Ishikawa (cell line): ENCODE measurements at regions not wholly inside any gene's neighbourhood (a gene's known extent, or its start where the extent isn't known, plus 50 kb on each side); places are given as distances from the start of the nearest gene placed in this dataset.

ENCODE experiments used
- CREB1 ChIP-seq: IDR thresholded peaks from 2 replicates; pipeline ENCODE4 v1.6.1; 2012; ENCODE audit warnings: low read depth
- EP300 ChIP-seq: IDR thresholded peaks from 2 replicates; pipeline ENCODE4 v1.6.1; 2012; ENCODE audit warnings: borderline replicate concordance
- MAX ChIP-seq: IDR thresholded peaks from 2 replicates; pipeline ENCODE4 v1.6.1; 2012
- RAD21 ChIP-seq: IDR thresholded peaks from 2 replicates; pipeline ENCODE4 v1.6.1; 2012; ENCODE audit warnings: low read depth
- TAF1 ChIP-seq: IDR thresholded peaks from 2 replicates; pipeline ENCODE4 v1.6.1; 2012; ENCODE audit warnings: low read depth, mild to moderate bottlenecking
- TCF12 ChIP-seq: IDR thresholded peaks from 2 replicates; pipeline ENCODE4 v1.6.1; 2012; ENCODE audit warnings: low read depth
- TEAD4 ChIP-seq: IDR thresholded peaks from 2 replicates; pipeline ENCODE4 v1.6.1; 2012
- YY1 ChIP-seq: IDR thresholded peaks from 2 replicates; pipeline ENCODE4 v1.6.1; 2012; ENCODE audit warnings: low read depth
- ZBTB7A ChIP-seq: IDR thresholded peaks from 2 replicates; pipeline ENCODE4 v1.6.1; 2012; ENCODE audit warnings: low read depth
- TF ChIP-seq, protein P1 (sequence below): IDR thresholded peaks from 2 replicates; pipeline ENCODE4 v1.6.1; 2012
- TF ChIP-seq, protein P2 (sequence below): IDR thresholded peaks from 2 replicates; pipeline ENCODE4 v1.6.1; 2012; ENCODE audit warnings: low read depth, mild to moderate bottlenecking

DNA sequence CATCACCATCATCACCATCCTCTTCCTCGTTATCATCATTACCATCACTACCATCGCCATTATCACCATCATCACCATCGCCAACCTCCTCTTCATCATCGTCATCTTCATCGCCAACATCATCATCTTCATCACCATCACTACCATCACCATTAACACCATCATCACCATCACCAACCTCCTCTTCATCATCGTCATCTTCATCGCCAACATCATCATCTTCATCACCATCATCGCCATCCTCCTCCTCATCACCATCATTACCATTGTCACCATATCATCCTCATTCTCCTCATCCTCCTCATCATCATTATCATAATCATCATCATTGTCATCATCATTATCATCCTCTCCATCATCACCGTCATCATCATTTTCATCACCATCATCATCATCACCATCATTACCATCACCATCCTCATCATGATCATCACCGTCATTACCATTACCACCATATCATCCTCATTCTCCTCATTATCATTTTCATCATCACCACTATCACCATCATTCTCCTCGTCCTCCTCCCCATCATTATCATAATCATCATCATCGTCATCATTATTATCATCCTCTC lies 1498.7 kb downstream of the TBC1D22A start:
- no peak for TF ChIP-seq MAX
- TF ChIP-seq CREB1, result no peak
- TF ChIP-seq TAF1, result no peak
- TF ChIP-seq EP300, result no peak
- no peak for TF ChIP-seq TEAD4
- TF ChIP-seq TCF12, result no peak
- TF ChIP-seq, protein P1, sequence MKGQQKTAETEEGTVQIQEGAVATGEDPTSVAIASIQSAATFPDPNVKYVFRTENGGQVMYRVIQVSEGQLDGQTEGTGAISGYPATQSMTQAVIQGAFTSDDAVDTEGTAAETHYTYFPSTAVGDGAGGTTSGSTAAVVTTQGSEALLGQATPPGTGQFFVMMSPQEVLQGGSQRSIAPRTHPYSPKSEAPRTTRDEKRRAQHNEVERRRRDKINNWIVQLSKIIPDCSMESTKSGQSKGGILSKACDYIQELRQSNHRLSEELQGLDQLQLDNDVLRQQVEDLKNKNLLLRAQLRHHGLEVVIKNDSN, result no peak
- no peak for TF ChIP-seq ZBTB7A
- TF ChIP-seq, protein P2, sequence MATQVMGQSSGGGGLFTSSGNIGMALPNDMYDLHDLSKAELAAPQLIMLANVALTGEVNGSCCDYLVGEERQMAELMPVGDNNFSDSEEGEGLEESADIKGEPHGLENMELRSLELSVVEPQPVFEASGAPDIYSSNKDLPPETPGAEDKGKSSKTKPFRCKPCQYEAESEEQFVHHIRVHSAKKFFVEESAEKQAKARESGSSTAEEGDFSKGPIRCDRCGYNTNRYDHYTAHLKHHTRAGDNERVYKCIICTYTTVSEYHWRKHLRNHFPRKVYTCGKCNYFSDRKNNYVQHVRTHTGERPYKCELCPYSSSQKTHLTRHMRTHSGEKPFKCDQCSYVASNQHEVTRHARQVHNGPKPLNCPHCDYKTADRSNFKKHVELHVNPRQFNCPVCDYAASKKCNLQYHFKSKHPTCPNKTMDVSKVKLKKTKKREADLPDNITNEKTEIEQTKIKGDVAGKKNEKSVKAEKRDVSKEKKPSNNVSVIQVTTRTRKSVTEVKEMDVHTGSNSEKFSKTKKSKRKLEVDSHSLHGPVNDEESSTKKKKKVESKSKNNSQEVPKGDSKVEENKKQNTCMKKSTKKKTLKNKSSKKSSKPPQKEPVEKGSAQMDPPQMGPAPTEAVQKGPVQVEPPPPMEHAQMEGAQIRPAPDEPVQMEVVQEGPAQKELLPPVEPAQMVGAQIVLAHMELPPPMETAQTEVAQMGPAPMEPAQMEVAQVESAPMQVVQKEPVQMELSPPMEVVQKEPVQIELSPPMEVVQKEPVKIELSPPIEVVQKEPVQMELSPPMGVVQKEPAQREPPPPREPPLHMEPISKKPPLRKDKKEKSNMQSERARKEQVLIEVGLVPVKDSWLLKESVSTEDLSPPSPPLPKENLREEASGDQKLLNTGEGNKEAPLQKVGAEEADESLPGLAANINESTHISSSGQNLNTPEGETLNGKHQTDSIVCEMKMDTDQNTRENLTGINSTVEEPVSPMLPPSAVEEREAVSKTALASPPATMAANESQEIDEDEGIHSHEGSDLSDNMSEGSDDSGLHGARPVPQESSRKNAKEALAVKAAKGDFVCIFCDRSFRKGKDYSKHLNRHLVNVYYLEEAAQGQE, result no peak
- TF ChIP-seq YY1, result no peak
- TF ChIP-seq RAD21, result no peak
